Breast epithelium (tissue), 3 donors: ENCODE measurements at regions not wholly inside any gene's neighbourhood (a gene's known extent, or its start where the extent isn't known, plus 50 kb on each side); places are given as distances from the start of the nearest gene placed in this dataset.

Experiments used
- POLR2AphosphoS5 ChIP-seq, 3 donors: sonication (generic); formaldehyde crosslinking; IDR thresholded peaks; one replicate each; pipeline ENCODE4 v1.6.1; 2017; ENCODE audit warnings: antibody characterized with exemption in 3 of 3
- TF ChIP-seq, protein P1 (sequence below), 3 donors: fragments of 450-650 bp; IDR thresholded peaks; one replicate each; pipeline ENCODE4 v1.5.1; 2016 to 2017; ENCODE audit warnings: antibody characterized with exemption in 3 of 3, mild to moderate bottlenecking in 3 of 3, moderate library complexity in 3 of 3

DNA sequence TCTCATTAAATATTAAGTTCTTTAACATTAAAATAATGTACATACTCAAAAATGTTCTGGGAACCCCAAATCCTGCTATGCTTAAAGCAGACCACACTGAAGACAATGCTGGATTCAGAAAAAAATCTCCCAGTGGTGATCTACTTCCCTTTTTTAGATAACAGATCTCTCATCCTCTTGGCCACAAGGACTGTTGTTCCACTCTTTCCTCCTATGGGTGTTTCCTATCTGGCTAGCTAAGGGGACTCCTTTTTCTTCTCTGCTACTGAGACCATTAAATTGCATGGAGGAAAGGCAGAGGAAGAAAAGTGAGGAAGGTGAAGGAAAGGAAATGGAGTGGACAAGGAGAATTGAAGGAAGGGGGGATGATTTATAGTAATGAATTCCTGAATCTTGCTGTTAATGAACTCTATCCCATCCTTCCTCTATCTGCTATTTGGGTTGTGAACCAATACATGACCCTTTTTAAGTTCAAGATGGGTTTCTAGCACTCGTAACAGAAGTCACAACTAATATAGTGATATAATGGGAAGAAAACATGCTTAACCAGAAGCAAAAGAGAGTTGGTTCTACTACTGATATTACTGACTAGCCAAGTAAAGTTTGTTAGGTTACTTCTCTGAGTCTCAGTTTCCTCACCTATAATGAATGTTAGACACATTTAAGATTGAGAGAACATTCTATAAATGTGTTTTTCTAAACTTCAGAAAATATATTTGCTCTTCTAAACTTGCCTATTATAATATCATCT lies 53.2 kb downstream of the PIK3C2A start:
- TF ChIP-seq POLR2AphosphoS5 (IDR thresholded peaks at IDR 0.05) = no peak
- TF ChIP-seq, protein P1, sequence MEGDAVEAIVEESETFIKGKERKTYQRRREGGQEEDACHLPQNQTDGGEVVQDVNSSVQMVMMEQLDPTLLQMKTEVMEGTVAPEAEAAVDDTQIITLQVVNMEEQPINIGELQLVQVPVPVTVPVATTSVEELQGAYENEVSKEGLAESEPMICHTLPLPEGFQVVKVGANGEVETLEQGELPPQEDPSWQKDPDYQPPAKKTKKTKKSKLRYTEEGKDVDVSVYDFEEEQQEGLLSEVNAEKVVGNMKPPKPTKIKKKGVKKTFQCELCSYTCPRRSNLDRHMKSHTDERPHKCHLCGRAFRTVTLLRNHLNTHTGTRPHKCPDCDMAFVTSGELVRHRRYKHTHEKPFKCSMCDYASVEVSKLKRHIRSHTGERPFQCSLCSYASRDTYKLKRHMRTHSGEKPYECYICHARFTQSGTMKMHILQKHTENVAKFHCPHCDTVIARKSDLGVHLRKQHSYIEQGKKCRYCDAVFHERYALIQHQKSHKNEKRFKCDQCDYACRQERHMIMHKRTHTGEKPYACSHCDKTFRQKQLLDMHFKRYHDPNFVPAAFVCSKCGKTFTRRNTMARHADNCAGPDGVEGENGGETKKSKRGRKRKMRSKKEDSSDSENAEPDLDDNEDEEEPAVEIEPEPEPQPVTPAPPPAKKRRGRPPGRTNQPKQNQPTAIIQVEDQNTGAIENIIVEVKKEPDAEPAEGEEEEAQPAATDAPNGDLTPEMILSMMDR (IDR thresholded peaks at IDR 0.05) = no peak
